HL-60 (cell line): ENCODE measurements at regions not wholly inside any gene's neighbourhood (a gene's known extent, or its start where the extent isn't known, plus 50 kb on each side); places are given as distances from the start of the nearest gene placed in this dataset.

Experiments
- DNase-seq, 2 experiments: peaks; one replicate each; pipeline ENCODE4 v3.0.0-alpha.2; 2010 to 2020; ENCODE audit warnings: low read depth in 1 of 2, low spot score in 1 of 2
- H3K27ac ChIP-seq: fragments of 250-450 bp; sonication (Bioruptor Pico); replicated peaks from 2 replicates; pipeline ENCODE4 v1.5.1; 2020; ENCODE audit warnings: mild to moderate bottlenecking, moderate library complexity
- H3K27me3 ChIP-seq: fragments of 250-450 bp; sonication (Bioruptor Pico); 2 replicates; pipeline ENCODE4 v1.5.1; 2021; ENCODE audit warnings: mild to moderate bottlenecking, moderate library complexity; ENCODE audit not compliant: insufficient read depth, poor library complexity, severe bottlenecking
- H3K4me3 ChIP-seq: replicated peaks from 2 replicates; pipeline ENCODE4 v1.5.1; 2011; ENCODE audit warnings: mild to moderate bottlenecking, control low read depth, low read length; ENCODE audit not compliant: insufficient read depth
- CTCF ChIP-seq: IDR thresholded peaks from one replicate; pipeline ENCODE4 v1.5.1; 2011; ENCODE audit warnings: low read length, control low read depth, inconsistent platforms; ENCODE audit not compliant: insufficient read depth
- GABPA ChIP-seq: IDR thresholded peaks from 2 replicates; pipeline ENCODE4 v1.6.1; 2012; ENCODE audit warnings: low read depth
- POLR2AphosphoS5 ChIP-seq: IDR thresholded peaks from 2 replicates; pipeline ENCODE4 v1.6.1; 2012; ENCODE audit warnings: low read depth
- SPI1 ChIP-seq: IDR thresholded peaks from 2 replicates; pipeline ENCODE4 v1.6.1; 2012; ENCODE audit warnings: low read depth, mild to moderate bottlenecking, borderline replicate concordance
- TF ChIP-seq, protein P1 (sequence below): IDR thresholded peaks from 2 replicates; pipeline ENCODE4 v1.6.1; 2012; ENCODE audit warnings: low read depth; ENCODE audit not compliant: insufficient replicate concordance

GRCh38 chr9:107669422-107669821, 179.9 kb upstream of the KLF4 start:
- TF ChIP-seq GABPA, result no peak
- no peak for DNase-seq
- H3K27me3 ChIP-seq, result no peaks in the 10 kb centered on the region

DNA sequence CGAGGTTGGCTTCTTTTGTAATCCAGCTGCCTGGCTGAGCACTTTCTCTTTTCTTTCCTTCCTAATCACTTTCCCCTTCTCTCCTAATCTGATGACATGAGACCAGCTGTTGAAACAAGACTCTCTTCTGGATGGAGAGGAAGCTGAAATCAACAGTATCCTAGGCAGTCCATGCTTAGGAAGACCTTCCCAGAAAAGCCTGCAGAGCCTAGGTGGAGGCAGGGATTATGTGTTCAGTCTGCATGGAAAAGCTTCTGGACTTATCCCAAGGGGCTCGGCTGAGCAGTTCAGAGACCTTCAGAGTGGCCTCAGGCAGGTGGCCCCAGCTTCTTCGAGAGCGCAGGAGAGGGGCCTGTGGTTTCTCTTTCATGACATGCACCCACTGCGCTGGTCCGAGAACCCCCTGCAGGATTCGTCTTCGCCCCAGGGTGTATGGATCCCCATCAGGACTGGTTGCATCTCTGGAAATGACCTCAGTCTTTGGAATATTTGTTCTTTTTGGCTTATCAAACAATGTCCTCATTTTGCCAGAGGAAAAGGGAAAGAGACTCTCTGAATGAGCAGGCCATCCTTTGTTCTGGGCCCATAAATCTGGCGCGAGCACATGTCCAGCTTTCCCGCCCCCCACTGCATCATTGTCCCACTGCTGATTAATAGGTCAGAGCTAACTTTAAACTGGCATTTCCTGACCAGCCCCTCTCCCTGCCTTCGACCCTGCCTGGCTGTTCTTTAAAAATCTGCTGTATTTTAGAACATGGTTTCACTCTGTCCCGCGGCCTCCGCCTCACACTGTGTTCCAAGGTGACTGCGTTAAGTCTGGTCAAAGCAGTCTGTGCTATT, 177.9 kb upstream of the KLF4 start:
- H3K27ac ChIP-seq, result no peak overlapping the region
- TF ChIP-seq CTCF (no peak), GABPA (no peak)
- DNase-seq, result no peak
- no peak overlapping the region for H3K4me3 ChIP-seq
- H3K27me3 ChIP-seq, result no peaks in the 10 kb centered on the region

More at GRCh38 chr9:107669422-107669821, 179.9 kb upstream of the KLF4 start:
- no peak overlapping the region for H3K27ac ChIP-seq
- no peak overlapping the region for H3K4me3 ChIP-seq

GRCh38 chr9:107665057-107665456, 175.5 kb upstream of the KLF4 start:
- TF ChIP-seq CTCF (no peak), SPI1 (no peak), POLR2AphosphoS5 (no peak), GABPA (no peak)
- TF ChIP-seq, protein P1, sequence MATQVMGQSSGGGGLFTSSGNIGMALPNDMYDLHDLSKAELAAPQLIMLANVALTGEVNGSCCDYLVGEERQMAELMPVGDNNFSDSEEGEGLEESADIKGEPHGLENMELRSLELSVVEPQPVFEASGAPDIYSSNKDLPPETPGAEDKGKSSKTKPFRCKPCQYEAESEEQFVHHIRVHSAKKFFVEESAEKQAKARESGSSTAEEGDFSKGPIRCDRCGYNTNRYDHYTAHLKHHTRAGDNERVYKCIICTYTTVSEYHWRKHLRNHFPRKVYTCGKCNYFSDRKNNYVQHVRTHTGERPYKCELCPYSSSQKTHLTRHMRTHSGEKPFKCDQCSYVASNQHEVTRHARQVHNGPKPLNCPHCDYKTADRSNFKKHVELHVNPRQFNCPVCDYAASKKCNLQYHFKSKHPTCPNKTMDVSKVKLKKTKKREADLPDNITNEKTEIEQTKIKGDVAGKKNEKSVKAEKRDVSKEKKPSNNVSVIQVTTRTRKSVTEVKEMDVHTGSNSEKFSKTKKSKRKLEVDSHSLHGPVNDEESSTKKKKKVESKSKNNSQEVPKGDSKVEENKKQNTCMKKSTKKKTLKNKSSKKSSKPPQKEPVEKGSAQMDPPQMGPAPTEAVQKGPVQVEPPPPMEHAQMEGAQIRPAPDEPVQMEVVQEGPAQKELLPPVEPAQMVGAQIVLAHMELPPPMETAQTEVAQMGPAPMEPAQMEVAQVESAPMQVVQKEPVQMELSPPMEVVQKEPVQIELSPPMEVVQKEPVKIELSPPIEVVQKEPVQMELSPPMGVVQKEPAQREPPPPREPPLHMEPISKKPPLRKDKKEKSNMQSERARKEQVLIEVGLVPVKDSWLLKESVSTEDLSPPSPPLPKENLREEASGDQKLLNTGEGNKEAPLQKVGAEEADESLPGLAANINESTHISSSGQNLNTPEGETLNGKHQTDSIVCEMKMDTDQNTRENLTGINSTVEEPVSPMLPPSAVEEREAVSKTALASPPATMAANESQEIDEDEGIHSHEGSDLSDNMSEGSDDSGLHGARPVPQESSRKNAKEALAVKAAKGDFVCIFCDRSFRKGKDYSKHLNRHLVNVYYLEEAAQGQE, result no peak
- H3K4me3 ChIP-seq, result no peak overlapping the region
- no peaks in the 10 kb centered on the region for H3K27me3 ChIP-seq
- H3K27ac ChIP-seq, result no peak overlapping the region
- DNase-seq, result no peak

DNA sequence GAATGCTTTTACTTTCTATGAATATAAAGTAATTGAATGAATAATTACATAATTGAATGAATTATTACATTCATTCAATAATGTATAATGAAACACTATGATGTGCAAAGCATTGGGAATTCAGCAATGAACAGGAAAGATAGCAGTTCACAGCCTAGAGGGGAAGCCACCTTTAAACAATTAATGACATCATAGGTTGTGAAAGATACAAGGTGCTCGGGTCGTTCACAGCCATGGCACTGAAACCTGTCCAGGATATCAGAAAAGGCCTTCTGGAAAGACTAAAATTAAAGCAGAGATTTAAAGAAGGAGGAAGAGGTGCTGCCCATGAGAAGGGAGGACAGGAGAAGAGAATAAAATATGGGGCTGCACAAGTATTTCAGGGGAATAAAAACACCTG, 171.4 kb upstream of the KLF4 start:
- no peak for DNase-seq
- H3K4me3 ChIP-seq, result no peak overlapping the region
- no peaks in the 10 kb centered on the region for H3K27me3 ChIP-seq
- no peak overlapping the region for H3K27ac ChIP-seq
- TF ChIP-seq CTCF (no peak), GABPA (no peak)

DNA sequence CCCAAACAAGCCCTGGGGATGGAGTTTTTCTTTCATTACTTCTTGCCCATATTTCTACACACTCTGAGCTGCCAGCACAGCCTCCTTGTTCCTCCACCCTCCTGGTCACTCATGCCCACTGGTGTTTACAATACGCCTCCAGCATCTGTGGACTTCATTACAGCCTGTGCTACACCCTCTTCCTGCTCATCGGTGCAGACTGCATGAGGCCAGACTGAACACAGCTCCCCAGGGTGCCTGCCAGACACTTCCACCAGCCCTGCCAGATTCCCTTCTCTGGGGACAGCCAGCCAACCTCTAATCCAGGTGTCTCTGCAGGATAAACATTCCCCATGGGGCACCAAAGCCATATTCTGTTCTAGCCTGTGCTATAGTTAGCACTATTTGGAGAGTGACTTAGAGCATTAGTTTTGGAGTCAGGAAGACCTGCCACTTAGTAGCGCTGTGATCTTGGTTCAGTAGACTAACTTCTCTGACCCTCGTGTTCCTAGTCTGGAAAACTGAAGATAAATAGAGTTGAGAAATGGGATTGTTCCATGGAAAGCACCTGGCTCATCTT, 163.8 kb upstream of the KLF4 start:
- H3K27ac ChIP-seq, result no peak overlapping the region
- no peak overlapping the region for H3K4me3 ChIP-seq
- TF ChIP-seq POLR2AphosphoS5, result no peak
- no peak for DNase-seq
- no peaks in the 10 kb centered on the region for H3K27me3 ChIP-seq

GRCh38 chr9:107650995-107651394, 161.4 kb upstream of the KLF4 start:
- H3K27me3 ChIP-seq, result no peaks in the 10 kb centered on the region
- DNase-seq, result no peak
- H3K27ac ChIP-seq, result no peak overlapping the region
- no peak for TF ChIP-seq POLR2AphosphoS5
- TF ChIP-seq GABPA, result no peak
- TF ChIP-seq CTCF, result no peak
- TF ChIP-seq SPI1, result no peak
- TF ChIP-seq, protein P1, result no peak
- H3K4me3 ChIP-seq, result no peak overlapping the region
